Right renal cortex interstitium (tissue), 3 donors: ENCODE measurements at regions not wholly inside any gene's neighbourhood (a gene's known extent, or its start where the extent isn't known, plus 50 kb on each side); places are given as distances from the start of the nearest gene placed in this dataset.
A peak's percentile ranks its signal among the peaks of the same experiment; 100 is the strongest.

Experiments
- DNase-seq, 3 donors: peaks; one replicate each; pipeline ENCODE4 v3.0.0-alpha.2; 2013; ENCODE audit warnings: low read depth in 3 of 3, low spot score in 2 of 3

GRCh38 chr5:81856948-81857928 is 106.3 kb upstream of the SSBP2 start:
- DNase-seq = no peak

- no peak for DNase-seq
Observed at GRCh38 chr5:81855591-81855990, 104.7 kb upstream of the SSBP2 start.

- DNase-seq = no peak
Observed at GRCh38 chr5:81854915-81855314, 104.0 kb upstream of the SSBP2 start.

- no peak for DNase-seq
Observed at GRCh38 chr5:81854485-81854884, 103.6 kb upstream of the SSBP2 start.

- no peak for DNase-seq
Observed at GRCh38 chr5:81853030-81853357, 102.1 kb upstream of the SSBP2 start.

- DNase-seq = peak in 1 of 3 donors; percentile 44
Observed at GRCh38 chr5:81852291-81853029, 101.6 kb upstream of the SSBP2 start.

GRCh38 chr5:81851481-81852178 is 100.7 kb upstream of the SSBP2 start:
- DNase-seq = peak; percentile 95 to 99 (median 98)

- no peak for DNase-seq
Observed at GRCh38 chr5:81850501-81851357, 99.8 kb upstream of the SSBP2 start.

GRCh38 chr5:81849770-81850367 is 99.0 kb upstream of the SSBP2 start:
- DNase-seq = no peak

GRCh38 chr5:81848362-81848880 is 97.5 kb upstream of the SSBP2 start:
- DNase-seq = no peak

GRCh38 chr5:81846301-81846700 is 95.4 kb upstream of the SSBP2 start:
- DNase-seq = no peak

GRCh38 chr5:81843845-81844244 is 92.9 kb upstream of the SSBP2 start:
- DNase-seq = no peak

GRCh38 chr5:81842795-81843398 is 92.0 kb upstream of the SSBP2 start:
- no peak for DNase-seq

GRCh38 chr5:81839034-81839433 is 88.1 kb upstream of the SSBP2 start:
- DNase-seq = no peak

GRCh38 chr5:81838307-81838906 is 87.5 kb upstream of the SSBP2 start:
- DNase-seq = no peak

- DNase-seq = no peak
Observed at GRCh38 chr5:81837667-81838306, 86.9 kb upstream of the SSBP2 start.

GRCh38 chr5:81835814-81836367 is 85.0 kb upstream of the SSBP2 start:
- DNase-seq = no peak

GRCh38 chr5:81834021-81834660 is 83.2 kb upstream of the SSBP2 start:
- no peak for DNase-seq
